H1 (cell line): ENCODE measurements at regions not wholly inside any gene's neighbourhood (a gene's known extent, or its start where the extent isn't known, plus 50 kb on each side); places are given as distances from the start of the nearest gene placed in this dataset.

Experiments used
- CTCF ChIA-PET: fragments of 300-600 bp; sonication (Branson Sonifier 250); formaldehyde crosslinking; loops from one replicate; lab custom pipeline; 2021; ENCODE audit not compliant: partially characterized antibody; lab: Charles Lee
- POLR2A ChIA-PET: fragments of 300-600 bp; sonication (Branson Sonifier 250); formaldehyde crosslinking; loops from one replicate; lab custom pipeline; 2021; ENCODE audit warnings: inconsistent platforms; ENCODE audit not compliant: partially characterized antibody; lab: Charles Lee
- DNase-seq, 2 experiments: peaks; one replicate each; pipeline versions ENCODE4 v3.0.0 to v3.0.0-alpha.2; 2010 to 2022; ENCODE audit warnings: low spot score in 2 of 2, low read depth in 1 of 2, mixed read lengths in 1 of 2
- FAIRE-seq: peaks from 2 replicates; lab custom pipeline; 2011; peaks lifted over from hg19 to GRCh38; lab: Jason Lieb, UNC
- H2AFZ ChIP-seq: 2 replicates; pipeline ENCODE4 v1.8.1; 2012; ENCODE audit warnings: low read length, inconsistent platforms
- H2AK5ac ChIP-seq: 2 replicates; pipeline ENCODE4 v1.6.1; 2013; ENCODE audit warnings: low read depth, low read length
- H2BK120ac ChIP-seq: replicated peaks from 2 replicates; pipeline ENCODE3; 2013; ENCODE audit warnings: low read depth, low read length, inconsistent platforms
- H2BK12ac ChIP-seq: 2 replicates; pipeline ENCODE4 v1.6.1; 2013; ENCODE audit warnings: low read depth, low read length
- H2BK15ac ChIP-seq: 2 replicates; pipeline ENCODE4 v1.6.1; 2013; ENCODE audit warnings: low read length
- H2BK20ac ChIP-seq: 2 replicates; pipeline ENCODE4 v1.6.1; 2013; ENCODE audit warnings: low read length
- H2BK5ac ChIP-seq: 2 replicates; pipeline ENCODE4 v1.6.1; 2013; ENCODE audit warnings: low read depth, low read length
- H3K14ac ChIP-seq: 2 replicates; pipeline ENCODE4 v1.6.1; 2013; ENCODE audit warnings: inconsistent platforms; ENCODE audit not compliant: insufficient read length
- H3K18ac ChIP-seq: 2 replicates; pipeline ENCODE4 v1.6.1; 2013; ENCODE audit warnings: low read length; ENCODE audit errors: extremely low read depth
- H3K23ac ChIP-seq: 2 replicates; pipeline ENCODE4 v1.6.1; 2013; ENCODE audit warnings: inconsistent platforms; ENCODE audit not compliant: insufficient read length
- H3K23me2 ChIP-seq: 2 replicates; pipeline ENCODE4 v1.6.1; 2013; ENCODE audit warnings: low read depth, low read length
- H3K27ac ChIP-seq: 2 replicates; pipeline ENCODE4 v1.6.1; 2011; ENCODE audit warnings: low read depth, low read length, inconsistent platforms
- H3K27me3 ChIP-seq, 4 experiments: replicated peaks in 1 of 4; 1 replicate in 1 of 4; 2 replicates in 3 of 4; pipeline versions ENCODE4 v1.6.1 to v1.8.1; 2011 to 2013; ENCODE audit warnings: low read length in 3 of 4, mild to moderate bottlenecking in 3 of 4, inconsistent platforms in 2 of 4, mixed read lengths in 2 of 4, moderate library complexity in 1 of 4; ENCODE audit not compliant: control insufficient read depth in 3 of 4, insufficient read depth in 3 of 4; ENCODE audit errors: extremely low read depth in 1 of 4
- H3K36me3 ChIP-seq, 4 experiments: 2 replicates each; pipeline versions ENCODE4 v1.6.1 to v1.8.1; 2011 to 2013; ENCODE audit warnings: mild to moderate bottlenecking in 4 of 4, low read length in 3 of 4, moderate library complexity in 2 of 4, control low read depth in 1 of 4, inconsistent platforms in 1 of 4; ENCODE audit not compliant: insufficient read depth in 4 of 4, control insufficient read depth in 2 of 4
- H3K4ac ChIP-seq: replicated peaks from 2 replicates; pipeline ENCODE3; 2013; ENCODE audit warnings: low read length, low read depth, mixed read lengths, inconsistent platforms; ENCODE audit not compliant: insufficient read length
- H3K4me1 ChIP-seq, 4 experiments: replicated peaks in 1 of 4; 1 replicate in 1 of 4; 2 replicates in 3 of 4; pipeline versions ENCODE4 v1.6.1 to v1.8.1; 2011 to 2013; ENCODE audit warnings: low read length in 3 of 4, inconsistent platforms in 2 of 4, mixed read lengths in 1 of 4; ENCODE audit not compliant: insufficient read depth in 4 of 4, control insufficient read depth in 3 of 4
- H3K4me2 ChIP-seq, 2 experiments: 2 replicates each; pipeline versions ENCODE4 v1.6.1 to v1.8.1; 2011 to 2013; ENCODE audit warnings: low read depth in 2 of 2, low read length in 2 of 2, control low read depth in 1 of 2, inconsistent platforms in 1 of 2, mild to moderate bottlenecking in 1 of 2; ENCODE audit not compliant: insufficient read depth in 1 of 2
- H3K4me3 ChIP-seq, 4 experiments: fragments of 200-600, 300-600 bp in 1 of 4; sonication (generic), shearing (Covaris generic), sonication (Bioruptor Twin) in 1 of 4; 2 replicates each; pipeline versions ENCODE4 v1.5.1 to v1.8.1; 2011 to 2016; ENCODE audit warnings: low read length in 4 of 4, low read depth in 3 of 4, control low read depth in 2 of 4, inconsistent platforms in 2 of 4, mild to moderate bottlenecking in 2 of 4, mixed read lengths in 1 of 4, moderate library complexity in 1 of 4; ENCODE audit not compliant: insufficient read depth in 2 of 4; ENCODE audit errors: extremely low read depth in 1 of 4
- H3K56ac ChIP-seq: replicated peaks from 2 replicates; pipeline ENCODE3; 2013; ENCODE audit warnings: low read depth, mild to moderate bottlenecking, mixed read lengths, low read length, inconsistent platforms; ENCODE audit not compliant: insufficient read length
- H3K79me1 ChIP-seq: 2 replicates; pipeline ENCODE4 v1.6.1; 2013; ENCODE audit warnings: low read depth, low read length, control low read depth
- H3K79me2 ChIP-seq, 2 experiments: 2 replicates each; pipeline versions ENCODE4 v1.6.1 to v1.8.1; 2012 to 2013; ENCODE audit warnings: low read length in 2 of 2, mild to moderate bottlenecking in 2 of 2, inconsistent platforms in 1 of 2; ENCODE audit not compliant: insufficient read depth in 2 of 2, control insufficient read depth in 1 of 2
- H3K9ac ChIP-seq, 4 experiments: replicated peaks in 1 of 4; 1 replicate in 1 of 4; 2 replicates in 3 of 4; pipeline versions ENCODE4 v1.6.1 to v1.8.1; 2011 to 2013; ENCODE audit warnings: low read depth in 3 of 4, low read length in 3 of 4, control low read depth in 2 of 4, mild to moderate bottlenecking in 2 of 4, moderate library complexity in 2 of 4, inconsistent platforms in 1 of 4; ENCODE audit errors: extremely low read depth in 1 of 4
- H3K9me3 ChIP-seq, 2 experiments: 2 replicates each; pipeline versions ENCODE4 v1.6.1 to v1.8.1; 2012 to 2013; ENCODE audit warnings: mild to moderate bottlenecking in 2 of 2, moderate library complexity in 2 of 2, control low read depth in 1 of 2, inconsistent platforms in 1 of 2, low read depth in 1 of 2, low read length in 1 of 2, mixed read lengths in 1 of 2; ENCODE audit not compliant: insufficient read depth in 2 of 2
- H4K20me1 ChIP-seq, 2 experiments: replicated peaks in 1 of 2; 2 replicates each; pipeline versions ENCODE3 to v1.8.1; 2011 to 2013; ENCODE audit warnings: inconsistent platforms in 2 of 2, low read length in 2 of 2, mild to moderate bottlenecking in 1 of 2; ENCODE audit not compliant: insufficient read depth in 2 of 2, control insufficient read depth in 1 of 2
- H4K5ac ChIP-seq: 2 replicates; pipeline ENCODE4 v1.6.1; 2013; ENCODE audit warnings: low read length, low read depth, mixed read lengths, inconsistent platforms; ENCODE audit not compliant: insufficient read length
- H4K8ac ChIP-seq: 2 replicates; pipeline ENCODE4 v1.8.0; 2013; ENCODE audit warnings: mild to moderate bottlenecking, moderate library complexity, low read length, inconsistent platforms; ENCODE audit not compliant: insufficient read depth; ENCODE audit errors: extremely low read depth
- H4K91ac ChIP-seq: replicated peaks from 2 replicates; pipeline ENCODE3; 2013; ENCODE audit warnings: low read length, mixed read lengths, inconsistent platforms; ENCODE audit not compliant: insufficient read length
- BCL11A ChIP-seq, 2 experiments: IDR thresholded peaks; one replicate each; pipeline ENCODE4 v1.6.1; 2011; ENCODE audit warnings: low read depth in 2 of 2, low read length in 2 of 2, mild to moderate bottlenecking in 2 of 2
- GABPA ChIP-seq: IDR thresholded peaks from 2 replicates; pipeline ENCODE4 v1.6.1; 2011; ENCODE audit warnings: mild to moderate bottlenecking, low read length, moderate library complexity, borderline replicate concordance; ENCODE audit not compliant: insufficient read depth
- JUN ChIP-seq: IDR thresholded peaks from 2 replicates; pipeline ENCODE4 v1.6.1; 2011; ENCODE audit warnings: low read depth, mild to moderate bottlenecking, improper control_type of control experiment, low read length
- JUND ChIP-seq: IDR thresholded peaks from 2 replicates; pipeline ENCODE4 v1.6.1; 2011; ENCODE audit warnings: mild to moderate bottlenecking, improper control_type of control experiment, low read length
- MAX ChIP-seq: IDR thresholded peaks from 2 replicates; pipeline ENCODE4 v1.6.1; 2012; ENCODE audit warnings: inconsistent platforms
- NRF1 ChIP-seq: IDR thresholded peaks from 2 replicates; pipeline ENCODE4 v1.6.1; 2011; ENCODE audit warnings: mild to moderate bottlenecking, low read depth, low read length, improper control_type of control experiment
- RFX5 ChIP-seq: IDR thresholded peaks from 2 replicates; pipeline ENCODE4 v1.6.1; 2011; ENCODE audit warnings: low read depth, low read length, improper control_type of control experiment, borderline replicate concordance
- SP1 ChIP-seq: IDR thresholded peaks from 2 replicates; pipeline ENCODE4 v1.6.1; 2011; ENCODE audit warnings: low read depth, low read length
- SP4 ChIP-seq: IDR thresholded peaks from 2 replicates; pipeline ENCODE4 v1.6.1; 2012; ENCODE audit warnings: low read length, inconsistent platforms
- SRF ChIP-seq: IDR thresholded peaks from 2 replicates; pipeline ENCODE4 v1.6.1; 2011; ENCODE audit warnings: mild to moderate bottlenecking, low read depth, low read length, moderate library complexity
- TF ChIP-seq, protein P1 (sequence below): IDR thresholded peaks from 2 replicates; pipeline ENCODE4 v1.6.1; 2011; ENCODE audit warnings: low read length, improper control_type of control experiment
- TF ChIP-seq, protein P2 (sequence below), 3 experiments: IDR thresholded peaks; 1 replicate in 2 of 3; 2 replicates in 1 of 3; pipeline versions ENCODE4 v1.5.1 to v1.6.1; 2011; ENCODE audit warnings: low read length in 3 of 3, mild to moderate bottlenecking in 3 of 3, inconsistent platforms in 2 of 3, low read depth in 1 of 3, moderate library complexity in 1 of 3; ENCODE audit not compliant: insufficient read depth in 1 of 3; ENCODE audit errors: control extremely low read depth in 1 of 3

DNA sequence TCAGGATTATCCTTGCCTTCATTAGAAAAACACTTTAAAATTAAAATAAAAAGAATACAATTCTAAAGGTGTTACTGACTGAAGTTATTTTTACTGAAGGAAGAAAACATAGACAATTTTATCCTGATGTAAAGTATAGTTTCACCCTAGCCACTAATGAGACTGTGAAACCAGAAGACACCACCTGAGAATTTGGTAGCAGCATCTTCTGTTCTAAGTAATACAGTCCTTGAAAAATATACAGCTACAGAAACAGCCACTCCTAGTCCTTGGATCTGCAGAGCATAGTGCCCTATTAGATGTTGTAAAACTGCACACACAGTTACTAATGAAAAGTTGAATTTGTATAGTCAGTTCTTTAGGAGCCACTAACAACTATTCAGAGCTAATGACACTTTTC lies 377.7 kb downstream of the PRR16 start:
- Histone ChIP-seq H3K23me2 (no peaks in the 10 kb centered on the region), H2BK15ac (no peak overlapping the region), H3K23ac (no peak overlapping the region), H3K4me3 (no peak overlapping the region), H2AK5ac (no peak overlapping the region), H3K4ac (no peak overlapping the region), H4K91ac (no peak overlapping the region), H2BK120ac (no peak overlapping the region), H2BK12ac (no peak overlapping the region), H2BK20ac (no peak overlapping the region), H3K14ac (no peak overlapping the region), H3K79me1 (no peaks in the 10 kb centered on the region), H3K27me3 (no peaks in the 10 kb centered on the region), H3K79me2 (no peaks in the 10 kb centered on the region), H3K4me2 (no peak overlapping the region), H2BK5ac (no peak overlapping the region), H4K8ac (no peak overlapping the region), H3K9me3 (no peaks in the 10 kb centered on the region), H3K18ac (no peak overlapping the region), H3K4me1 (peaks cover 0 to 5% (median 3%) of the 10 kb centered on the region in 4 experiments; a peak in 2 of 7 replicates), H3K56ac (no peak overlapping the region), H3K9ac (no peak overlapping the region), H4K20me1 (no peaks in the 10 kb centered on the region), H3K36me3 (no peaks in the 10 kb centered on the region), H4K5ac (no peak overlapping the region), H2AFZ (no peak overlapping the region), H3K27ac (no peak overlapping the region)
- ChIA-PET POLR2A (interaction anchor here (0.5 to 2.4 kb wide), 2 partner anchors 10 to 172 kb away, joined by 3 to 9 read pairs; no protein-coding TSS in a partner anchor), CTCF (interaction anchor here (1.1 to 2.1 kb wide), 2 partner anchors 11 to 24 kb away, joined by 3 to 6 read pairs; no protein-coding TSS in a partner anchor)
- FAIRE-seq (no peak), DNase-seq (no peak)
- TF ChIP-seq GABPA, result no peak
- TF ChIP-seq, protein P1, sequence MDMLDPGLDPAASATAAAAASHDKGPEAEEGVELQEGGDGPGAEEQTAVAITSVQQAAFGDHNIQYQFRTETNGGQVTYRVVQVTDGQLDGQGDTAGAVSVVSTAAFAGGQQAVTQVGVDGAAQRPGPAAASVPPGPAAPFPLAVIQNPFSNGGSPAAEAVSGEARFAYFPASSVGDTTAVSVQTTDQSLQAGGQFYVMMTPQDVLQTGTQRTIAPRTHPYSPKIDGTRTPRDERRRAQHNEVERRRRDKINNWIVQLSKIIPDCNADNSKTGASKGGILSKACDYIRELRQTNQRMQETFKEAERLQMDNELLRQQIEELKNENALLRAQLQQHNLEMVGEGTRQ, result no peak
- no peak for TF ChIP-seq SP4
- no peak for TF ChIP-seq MAX
- no peak for TF ChIP-seq SP1
- TF ChIP-seq JUN, result no peak
- no peak for TF ChIP-seq SRF
- TF ChIP-seq, protein P2, sequence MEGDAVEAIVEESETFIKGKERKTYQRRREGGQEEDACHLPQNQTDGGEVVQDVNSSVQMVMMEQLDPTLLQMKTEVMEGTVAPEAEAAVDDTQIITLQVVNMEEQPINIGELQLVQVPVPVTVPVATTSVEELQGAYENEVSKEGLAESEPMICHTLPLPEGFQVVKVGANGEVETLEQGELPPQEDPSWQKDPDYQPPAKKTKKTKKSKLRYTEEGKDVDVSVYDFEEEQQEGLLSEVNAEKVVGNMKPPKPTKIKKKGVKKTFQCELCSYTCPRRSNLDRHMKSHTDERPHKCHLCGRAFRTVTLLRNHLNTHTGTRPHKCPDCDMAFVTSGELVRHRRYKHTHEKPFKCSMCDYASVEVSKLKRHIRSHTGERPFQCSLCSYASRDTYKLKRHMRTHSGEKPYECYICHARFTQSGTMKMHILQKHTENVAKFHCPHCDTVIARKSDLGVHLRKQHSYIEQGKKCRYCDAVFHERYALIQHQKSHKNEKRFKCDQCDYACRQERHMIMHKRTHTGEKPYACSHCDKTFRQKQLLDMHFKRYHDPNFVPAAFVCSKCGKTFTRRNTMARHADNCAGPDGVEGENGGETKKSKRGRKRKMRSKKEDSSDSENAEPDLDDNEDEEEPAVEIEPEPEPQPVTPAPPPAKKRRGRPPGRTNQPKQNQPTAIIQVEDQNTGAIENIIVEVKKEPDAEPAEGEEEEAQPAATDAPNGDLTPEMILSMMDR (IDR thresholded peaks at IDR 0.05; ENCODE audit: control extremely low read depth in 1 of 3, insufficient read depth in 1 of 3, low read depth in 1 of 3, low read length in 3 of 3), result no peak
- TF ChIP-seq RFX5, result no peak
- no peak for TF ChIP-seq NRF1
- TF ChIP-seq JUND, result no peak
- no peak for TF ChIP-seq BCL11A (IDR thresholded peaks at IDR 0.05; ENCODE audit: low read depth in 2 of 2, low read length in 2 of 2)
